ENCODE measurements at regions not wholly inside any gene's neighbourhood (a gene's known extent, or its start where the extent isn't known, plus 50 kb on each side); places are given as distances from the start of the nearest gene placed in this dataset.
"Not testable (repeated sequence)": the region's sequence is repeated elsewhere in the genome, so short reads cannot be mapped to it uniquely, and the experiment has no call there.

DNA sequence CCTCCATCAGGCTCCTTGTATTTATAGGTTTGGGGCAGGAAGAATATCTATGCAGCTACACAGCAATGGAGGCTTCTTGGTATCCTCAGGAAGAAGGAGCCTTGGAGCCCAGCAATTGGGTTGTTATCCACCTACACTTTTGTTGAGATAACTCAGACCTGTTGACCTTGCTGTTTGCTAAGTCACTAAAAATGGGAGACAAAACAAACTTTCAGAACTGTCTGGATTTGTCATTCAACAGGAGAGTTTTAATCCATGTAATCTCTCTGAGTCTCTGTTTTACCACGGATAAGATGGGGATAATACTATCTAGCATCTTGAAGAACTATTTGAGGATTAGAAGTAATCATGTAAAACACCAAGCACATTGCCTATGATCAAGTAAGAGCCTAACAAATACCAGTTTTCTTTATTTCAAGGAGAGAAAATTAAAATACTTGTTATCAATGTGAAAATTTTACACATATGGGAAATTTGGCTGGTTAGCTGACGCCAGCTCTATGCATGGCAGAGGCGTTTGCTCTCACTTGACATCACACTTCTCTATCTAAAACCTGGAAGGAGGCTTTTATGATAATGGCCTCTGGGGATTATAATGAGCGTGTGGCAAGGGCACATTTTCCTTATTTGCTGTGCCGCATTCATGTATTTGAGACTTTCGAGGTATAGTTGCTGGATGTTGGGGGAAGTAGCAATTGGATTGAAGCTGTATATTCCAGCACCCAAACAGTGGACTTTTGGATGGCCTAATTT is 215.6 kb downstream of the PDCD6IP start:
- DNase-seq = no peak

DNA sequence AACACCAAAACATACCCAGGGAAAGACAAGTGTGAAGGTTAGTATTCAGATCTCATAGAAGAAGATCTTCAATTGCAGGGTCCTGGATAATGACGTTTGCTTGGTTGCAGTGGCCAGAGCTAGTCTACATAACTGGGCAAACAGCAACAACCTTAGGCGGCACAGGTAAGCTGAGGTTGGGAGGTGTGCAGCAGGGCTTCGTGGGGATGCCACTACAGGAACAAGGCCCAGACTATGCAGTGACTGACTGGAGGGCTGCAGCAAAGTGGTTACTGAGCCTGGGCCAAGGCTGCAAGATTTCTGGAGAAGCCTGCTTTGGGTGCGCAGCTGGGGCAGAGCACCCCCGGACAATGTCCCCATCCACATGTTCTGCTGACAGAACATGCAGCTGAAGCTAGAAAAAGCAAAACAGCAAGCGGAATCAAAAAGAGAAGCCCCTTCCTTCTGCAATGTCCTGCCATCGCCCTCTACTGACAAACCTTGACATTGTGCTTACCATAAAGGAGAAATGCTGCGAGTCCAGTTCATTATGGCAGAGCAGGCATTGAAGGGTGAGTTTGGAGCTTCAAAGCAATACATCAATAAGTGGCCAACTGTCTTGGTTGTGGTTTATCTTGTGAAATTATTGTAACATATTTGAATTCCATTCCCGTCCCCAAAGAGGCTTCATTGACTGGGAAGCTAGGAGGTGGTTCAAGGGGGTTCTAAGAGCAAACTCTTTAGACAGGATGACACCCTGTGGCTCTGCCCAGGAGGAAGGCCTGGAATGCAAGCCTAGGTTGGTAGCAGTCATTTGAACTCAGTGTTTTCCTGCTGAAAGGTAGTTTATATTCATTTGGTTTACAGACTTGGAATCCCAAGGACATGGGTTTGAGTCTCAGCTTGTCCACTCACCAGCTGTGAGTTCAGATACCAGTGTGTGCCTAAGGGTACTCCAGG is 217.0 kb downstream of the PDCD6IP start:
- DNase-seq = no peak

DNA sequence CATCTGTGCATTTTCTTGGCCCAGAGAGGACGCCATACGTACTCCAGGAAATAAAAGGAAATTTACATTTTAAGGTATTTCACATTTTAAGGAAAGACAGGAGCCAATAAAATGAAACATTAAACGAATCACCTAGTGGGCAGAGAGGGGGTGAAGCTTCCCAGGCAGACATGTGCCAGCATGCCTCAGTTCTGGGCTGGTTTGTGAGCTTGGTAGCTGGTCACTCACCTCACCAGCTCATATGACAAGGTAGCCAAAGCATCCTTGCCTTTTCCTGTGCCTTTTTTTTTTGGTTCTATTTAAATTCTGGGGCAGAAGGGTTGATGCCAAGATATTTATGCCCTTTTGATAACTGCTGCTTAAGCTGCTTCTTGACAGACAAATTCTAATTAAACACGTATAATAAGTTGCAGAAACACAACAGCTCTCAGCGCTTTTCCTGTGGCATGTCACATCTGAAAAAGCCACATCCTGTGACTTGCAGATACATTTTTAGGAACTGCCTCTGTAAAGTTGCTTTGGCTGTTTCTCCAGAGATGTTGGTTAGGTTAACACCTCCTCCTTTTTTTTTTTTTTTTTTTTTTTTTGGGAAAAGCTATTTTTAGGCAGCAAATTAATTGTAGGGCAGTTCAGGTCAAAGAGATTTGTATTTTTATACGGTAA is 218.6 kb downstream of the PDCD6IP start:
- DNase-seq = no peak

DNA sequence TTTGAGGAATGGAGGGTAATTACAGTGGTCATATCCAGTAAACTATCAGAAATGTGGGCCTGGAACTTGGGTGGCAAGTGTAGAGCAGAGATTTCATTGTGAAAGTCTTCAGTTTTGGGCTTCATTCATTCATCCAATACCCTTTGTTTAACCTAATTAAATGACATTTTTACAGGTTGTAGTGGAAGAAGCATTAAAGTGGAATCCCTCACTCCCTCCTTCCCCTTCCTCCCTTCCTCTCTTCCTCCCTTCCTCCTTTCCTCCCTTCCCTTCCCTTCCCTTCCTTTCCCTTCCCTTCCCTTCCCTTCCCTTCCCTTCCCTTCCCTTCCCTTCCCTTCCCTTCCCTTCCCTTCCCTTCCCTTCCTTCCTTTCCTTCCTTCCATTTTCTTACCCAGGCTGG is 219.3 kb downstream of the PDCD6IP start:
- no peak for DNase-seq

DNA sequence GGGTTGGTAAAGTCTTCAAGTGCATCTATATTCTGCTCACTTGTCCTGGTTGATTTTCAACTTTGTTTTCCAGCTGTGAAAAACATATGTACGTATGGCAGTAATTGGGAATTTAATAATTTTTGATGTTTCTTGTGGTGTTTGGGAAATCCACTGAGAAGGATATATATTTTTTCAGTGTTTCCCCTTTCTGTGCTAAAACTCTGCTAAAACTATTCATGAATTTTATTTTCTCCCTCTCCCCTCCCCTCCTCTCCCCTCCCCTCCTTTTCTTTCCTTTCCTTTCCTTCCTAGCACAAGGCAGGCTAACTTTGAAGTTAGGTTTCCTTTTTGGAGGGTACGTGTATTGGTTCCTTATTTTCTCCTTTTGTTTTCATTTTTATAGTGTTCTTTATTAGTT is 220.7 kb downstream of the PDCD6IP start:
- no peak for DNase-seq

DNA sequence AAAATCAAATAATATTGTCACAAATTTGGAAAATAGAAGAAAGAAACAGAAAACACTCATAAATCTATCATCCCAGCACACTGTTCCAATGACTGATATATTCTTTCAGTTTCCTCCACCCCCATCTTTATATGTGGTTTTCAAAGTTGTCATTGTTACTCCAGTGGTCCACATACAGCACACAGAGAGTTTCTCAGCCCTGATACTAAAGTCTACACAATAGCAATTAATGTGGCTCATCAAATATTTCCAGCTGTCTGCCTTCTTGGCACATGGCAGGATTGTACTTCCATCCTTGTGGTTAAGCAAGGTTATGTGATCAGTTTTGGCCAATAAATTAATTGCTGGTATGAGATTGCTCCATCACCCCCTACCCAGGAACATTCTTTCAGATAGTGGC is 221.7 kb downstream of the PDCD6IP start:
- DNase-seq = no peak

DNA sequence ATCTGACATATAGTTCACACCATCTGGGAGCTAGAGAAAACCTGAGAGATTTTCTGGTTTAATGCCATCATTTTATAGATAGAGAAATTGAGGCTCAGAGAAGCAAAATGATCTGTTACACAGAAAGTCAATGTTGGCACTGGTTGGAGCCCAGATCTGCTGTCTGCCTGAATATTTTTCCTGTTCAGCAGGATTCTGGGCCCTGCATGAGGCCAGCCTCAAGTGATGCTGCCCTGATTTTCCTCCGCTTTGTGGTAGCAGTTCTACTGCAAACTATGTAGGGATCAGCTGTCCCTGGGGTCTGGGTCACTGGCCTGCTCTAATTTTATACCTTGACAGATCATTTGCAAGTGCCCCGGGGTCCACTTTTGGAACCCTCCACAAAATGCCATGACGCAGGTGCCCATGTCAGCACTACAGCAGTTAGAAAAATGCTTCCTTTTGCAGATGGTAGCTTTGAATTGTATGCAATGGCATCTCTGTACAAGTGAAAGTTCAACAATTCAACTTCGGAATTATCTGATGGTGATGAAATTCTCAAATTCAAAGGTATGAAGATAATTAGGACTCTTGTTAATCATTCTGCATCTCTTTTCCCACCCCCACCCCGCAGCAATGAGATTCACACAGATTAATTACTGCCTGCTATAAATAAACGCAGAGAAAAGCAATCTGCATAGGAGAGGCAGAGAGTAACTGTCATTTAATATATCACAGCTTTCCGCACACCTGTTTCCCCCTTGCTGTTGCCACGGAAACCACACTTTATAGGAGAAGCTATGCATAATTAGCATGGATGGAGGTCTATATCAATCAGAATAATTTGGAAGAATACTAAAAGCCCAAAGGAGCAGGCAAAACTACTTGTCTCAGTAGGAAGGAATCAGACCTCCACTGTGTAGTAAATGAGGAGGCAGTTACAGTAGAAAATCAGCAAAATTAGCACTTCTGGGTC is 222.6 kb downstream of the PDCD6IP start:
- DNase-seq = no peak

DNA sequence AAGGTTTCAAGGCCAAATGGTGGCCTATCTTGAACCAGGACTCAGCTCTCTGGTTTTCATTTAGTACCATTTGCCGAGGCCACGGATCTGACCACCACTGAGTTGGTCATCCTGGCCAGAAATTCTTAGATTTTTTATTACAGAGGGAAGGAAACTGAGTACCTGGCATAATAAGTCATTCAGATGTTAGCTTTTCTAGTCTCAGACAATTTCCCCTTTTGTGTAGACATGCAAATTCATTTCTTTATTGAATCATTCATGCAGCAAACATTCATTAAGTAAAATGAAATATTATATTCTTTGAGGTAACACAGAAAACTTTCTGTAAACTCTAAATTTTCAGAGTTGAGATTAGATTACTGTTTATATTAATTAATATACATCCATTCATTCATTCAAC is 223.7 kb downstream of the PDCD6IP start:
- DNase-seq = no peak

DNA sequence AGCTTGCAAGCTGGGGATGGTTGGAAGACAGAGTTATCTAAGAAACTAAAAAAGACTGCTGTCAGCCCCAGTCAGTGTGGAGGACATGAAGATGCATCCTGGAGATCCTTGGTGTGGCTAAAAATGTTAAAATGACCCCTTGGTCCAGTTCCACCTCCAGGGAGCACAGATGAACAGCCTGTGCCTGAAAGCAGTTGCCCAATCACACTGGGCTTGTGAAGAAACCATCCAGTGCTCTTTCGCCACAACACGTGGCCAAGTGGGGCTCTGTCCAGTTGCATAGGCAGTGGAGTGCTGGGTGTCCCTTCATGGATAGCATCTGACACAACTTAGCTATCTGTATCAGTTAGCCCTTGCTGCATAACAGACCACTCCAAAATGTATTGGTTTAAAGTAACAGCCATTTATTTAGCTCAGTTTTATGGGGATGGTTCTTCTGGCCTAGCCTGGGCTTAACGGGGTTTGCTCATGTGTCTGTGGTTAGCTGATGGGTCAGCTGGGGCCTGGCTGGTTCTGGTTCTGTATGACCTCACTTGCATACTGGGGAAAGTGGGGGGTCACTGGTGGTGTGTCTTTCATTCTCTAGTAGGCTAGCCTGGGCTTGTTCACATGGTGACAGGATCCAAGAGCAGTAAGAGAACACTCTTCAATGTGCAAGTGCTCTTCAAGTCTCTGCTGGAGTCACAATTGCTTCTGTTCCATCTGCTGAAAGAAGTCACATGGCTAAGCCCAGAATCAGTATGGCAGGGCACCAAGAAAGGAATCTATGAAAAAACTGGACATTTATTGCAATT is 226.2 kb downstream of the PDCD6IP start:
- no peak for DNase-seq

DNA sequence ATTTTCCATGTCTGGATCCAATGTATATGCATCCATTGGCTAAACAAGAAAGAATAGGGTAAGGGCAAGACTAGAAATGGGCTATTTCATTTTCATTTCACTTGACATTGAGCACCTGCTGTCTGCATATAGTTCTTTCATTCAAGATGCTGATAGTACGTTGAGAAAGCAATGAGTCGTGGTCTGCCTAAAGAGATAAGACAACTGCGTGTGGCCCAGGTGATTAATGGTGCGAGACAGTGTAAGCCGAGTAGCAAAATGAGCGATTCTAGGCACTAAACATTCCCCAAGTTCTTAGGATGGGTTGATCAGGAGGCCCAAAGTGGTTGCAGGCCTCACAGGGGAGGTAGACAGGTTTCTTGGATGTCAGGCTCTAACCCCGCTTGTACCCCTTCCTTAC is 235.4 kb downstream of the PDCD6IP start:
- no peak for DNase-seq

DNA sequence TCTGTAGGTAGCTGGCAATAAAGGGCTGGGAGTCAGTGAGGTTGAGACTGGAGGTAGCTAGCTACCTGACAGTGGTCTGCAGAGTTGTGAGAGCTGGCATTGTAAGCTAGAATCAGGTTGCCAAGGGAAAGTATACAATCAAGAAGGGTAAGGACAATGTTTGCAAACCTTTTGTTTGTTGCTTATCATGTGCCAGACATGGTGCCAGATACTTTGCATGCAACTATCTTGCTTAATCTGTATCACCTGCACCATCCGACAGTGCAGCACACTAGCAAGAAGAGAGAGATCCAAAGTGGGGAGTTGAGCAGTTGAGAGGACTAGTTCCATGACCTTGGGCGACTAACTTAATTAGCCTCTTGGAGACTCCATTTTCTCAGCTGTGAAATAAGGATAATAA is 236.4 kb downstream of the PDCD6IP start:
- no peak for DNase-seq

DNA sequence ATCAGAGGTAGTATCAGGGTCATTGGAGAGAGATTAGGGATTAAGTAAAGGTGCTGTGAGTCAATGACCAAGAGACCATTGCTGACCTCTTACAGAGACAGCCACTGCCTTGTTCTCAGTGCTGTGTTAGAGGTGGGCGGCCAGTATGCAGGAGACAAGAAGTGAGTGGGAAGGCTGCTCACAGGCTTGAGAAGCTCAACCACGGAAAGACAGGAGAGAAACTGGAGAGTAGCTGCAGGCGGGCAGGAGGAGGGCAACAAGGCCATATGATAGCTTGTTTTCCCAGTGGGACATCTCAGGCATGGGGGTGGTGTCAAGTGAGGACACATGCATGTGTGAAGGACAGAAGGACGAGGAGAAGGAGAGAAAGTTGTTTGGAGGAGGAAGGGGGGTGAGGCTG is 237.3 kb downstream of the PDCD6IP start:
- no peak for DNase-seq

DNA sequence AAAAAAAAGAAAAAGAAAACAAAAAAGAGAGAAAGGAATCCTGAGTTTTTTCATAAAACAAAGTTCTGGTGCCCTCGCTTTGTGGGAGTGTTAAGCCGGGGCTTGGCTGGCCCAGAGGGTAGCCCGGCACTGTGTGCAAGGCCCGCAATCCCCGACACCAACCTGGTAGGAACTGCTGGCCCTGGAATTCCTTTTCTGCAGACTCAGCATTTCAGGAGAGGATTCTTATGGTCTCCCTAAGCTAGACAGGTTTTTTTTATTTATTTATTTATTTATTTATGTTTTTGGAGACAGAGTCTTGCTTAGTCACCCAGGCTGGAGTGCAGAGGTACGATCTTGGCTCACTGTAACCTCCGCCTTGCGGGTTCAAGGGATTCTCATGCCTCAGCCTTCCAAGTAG is 238.8 kb downstream of the PDCD6IP start:
- DNase-seq = no peak

DNA sequence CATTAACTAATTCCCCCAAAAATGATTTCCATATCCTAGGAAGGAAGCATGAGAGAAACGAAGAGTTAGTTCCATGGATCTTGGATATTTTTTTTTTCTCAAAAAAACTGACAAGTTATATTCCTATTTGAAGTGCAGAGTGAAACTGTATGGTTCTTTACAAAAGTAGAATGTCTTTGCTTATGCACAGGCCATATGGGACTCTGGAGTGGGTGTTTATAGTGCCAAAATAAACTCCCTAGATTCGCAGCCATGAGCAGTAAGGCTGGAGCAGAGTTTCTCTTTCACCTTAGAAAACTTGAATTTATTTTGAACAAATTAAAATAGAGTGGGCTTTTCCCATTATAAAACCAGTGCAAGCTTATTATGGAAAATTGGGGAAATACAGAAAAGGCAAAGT is 239.7 kb downstream of the PDCD6IP start:
- DNase-seq = no peak

DNA sequence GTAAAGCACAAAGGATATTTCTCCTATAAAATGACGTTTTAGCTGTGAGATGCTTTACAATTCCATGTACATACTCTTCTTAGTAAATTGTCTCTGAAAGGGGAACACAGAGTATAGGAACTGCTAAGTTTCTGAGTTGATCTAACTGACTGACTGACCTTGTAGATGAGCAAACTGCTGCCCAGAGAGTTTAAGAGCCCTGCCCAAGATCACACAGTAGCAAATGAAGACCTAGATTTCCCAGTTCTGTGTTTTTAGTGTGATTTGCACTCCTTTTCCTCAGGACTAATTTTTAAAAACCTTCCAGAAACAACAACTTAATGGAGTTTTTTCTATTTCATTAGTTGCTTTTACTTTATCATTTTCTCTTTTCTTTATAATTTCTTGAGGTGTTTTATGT is 247.7 kb downstream of the PDCD6IP start:
- DNase-seq = no peak

DNA sequence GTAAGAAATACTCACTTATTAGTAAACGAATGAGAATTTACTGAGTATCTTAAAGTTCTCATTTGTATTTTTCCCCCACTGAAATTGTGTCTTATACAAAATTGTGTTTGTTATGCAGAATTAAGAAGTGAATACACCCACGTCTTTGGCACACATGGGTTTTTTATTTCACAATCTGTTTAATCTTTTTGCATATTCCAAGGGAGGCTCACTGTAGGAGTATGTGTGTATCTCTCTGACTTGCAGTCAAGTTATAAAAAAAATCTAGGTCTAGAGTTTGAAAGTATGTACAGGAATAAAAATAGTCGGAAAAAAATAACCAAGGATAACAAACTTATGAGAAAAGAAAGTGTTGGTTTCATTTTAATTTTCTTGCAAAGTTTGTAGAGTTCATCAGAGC is 255.2 kb downstream of the PDCD6IP start:
- no peak for DNase-seq

DNA sequence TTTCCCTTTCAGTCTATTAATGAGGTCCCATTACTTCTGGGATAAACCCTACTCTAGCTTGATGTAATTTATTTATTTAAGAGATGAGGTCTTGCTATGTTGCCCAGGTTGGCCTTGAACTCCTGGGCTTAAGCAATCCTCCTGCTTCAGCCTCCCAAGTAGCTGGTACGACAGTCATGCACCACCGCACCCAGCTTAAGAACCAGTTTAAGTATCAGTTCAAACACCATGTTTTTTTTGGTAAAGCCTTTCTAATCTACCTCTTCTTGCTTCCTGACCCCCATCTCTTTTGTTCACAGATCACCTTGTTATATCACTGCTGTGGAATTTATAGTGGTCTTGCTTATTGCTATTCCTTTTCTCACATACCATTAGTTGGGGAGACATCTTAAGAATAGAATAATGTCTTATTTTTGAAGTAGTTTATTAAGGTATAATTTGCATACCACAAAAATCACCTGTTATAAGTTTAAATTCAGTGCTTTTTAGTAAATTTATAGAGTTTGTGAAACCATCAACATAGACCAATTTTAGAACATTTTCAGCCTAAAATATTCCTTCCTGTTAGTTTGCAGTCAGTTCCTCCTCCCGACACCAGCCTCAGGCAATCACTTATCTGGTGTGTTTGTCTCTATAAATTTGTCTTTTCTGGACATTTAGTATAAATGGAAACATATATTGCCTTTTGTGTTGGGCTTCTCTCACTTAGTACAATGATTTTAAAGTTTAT is 257.9 kb downstream of the PDCD6IP start:
- no peak for DNase-seq

DNA sequence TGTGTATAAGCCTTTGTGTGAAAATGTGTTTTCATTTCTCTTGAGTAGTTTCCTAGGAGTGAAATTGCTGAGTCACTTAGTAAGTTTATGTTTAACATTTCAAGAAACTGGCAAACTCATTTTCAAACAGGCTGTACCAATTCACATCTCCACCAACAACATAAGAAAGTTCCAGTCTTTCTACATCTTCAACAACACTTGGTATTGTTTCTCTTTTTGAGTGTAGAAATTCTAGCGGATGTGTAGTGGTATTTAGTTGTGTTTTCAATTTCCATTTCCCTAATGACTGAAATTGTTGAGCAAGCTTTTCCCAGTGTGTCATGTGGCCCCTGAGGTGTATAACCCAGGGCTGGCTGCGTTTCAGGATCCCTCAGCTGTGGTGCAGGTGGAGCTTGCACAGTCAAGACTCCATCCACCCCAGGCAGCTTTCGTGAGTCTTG is 258.5 kb downstream of the PDCD6IP start:
- no peak for DNase-seq

DNA sequence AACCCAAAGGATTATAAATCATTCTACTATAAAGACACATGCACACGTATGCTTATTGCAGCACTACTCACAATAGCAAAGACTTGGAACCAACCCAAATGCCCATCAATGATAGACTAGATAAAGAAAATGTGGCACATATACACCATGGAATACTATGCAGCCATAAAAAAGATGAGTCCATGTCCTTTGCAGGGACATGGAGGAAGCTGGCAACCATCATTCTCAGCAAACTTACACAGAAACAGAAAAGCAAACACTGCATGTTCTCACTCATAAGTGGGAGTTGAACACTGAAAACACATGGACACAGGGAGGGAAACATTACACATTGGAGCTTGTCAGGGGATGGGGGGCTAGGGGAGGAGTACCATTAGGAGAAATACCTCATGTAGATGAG is 262.6 kb downstream of the PDCD6IP start:
- DNase-seq = not testable (repeated sequence)

DNA sequence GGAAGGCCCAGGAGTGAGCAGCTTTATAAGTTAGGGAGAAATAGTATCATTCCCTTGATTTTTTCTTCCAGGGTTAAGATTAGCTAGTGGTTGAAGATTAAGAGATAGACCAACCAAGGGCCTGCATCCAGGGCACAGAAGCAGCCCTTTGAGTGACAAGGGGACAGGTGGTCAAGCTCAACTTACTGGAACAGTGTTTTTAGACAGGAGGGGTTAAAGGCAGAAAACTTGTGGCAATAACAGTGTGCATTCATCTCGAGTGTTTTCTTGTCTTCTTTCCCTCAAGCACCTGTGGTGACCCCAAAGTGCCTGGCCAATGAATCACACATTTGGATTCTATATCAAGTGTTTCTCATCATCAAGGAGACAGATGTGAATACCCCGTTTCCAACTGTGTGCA is 267.5 kb downstream of the PDCD6IP start:
- no peak for DNase-seq

DNA sequence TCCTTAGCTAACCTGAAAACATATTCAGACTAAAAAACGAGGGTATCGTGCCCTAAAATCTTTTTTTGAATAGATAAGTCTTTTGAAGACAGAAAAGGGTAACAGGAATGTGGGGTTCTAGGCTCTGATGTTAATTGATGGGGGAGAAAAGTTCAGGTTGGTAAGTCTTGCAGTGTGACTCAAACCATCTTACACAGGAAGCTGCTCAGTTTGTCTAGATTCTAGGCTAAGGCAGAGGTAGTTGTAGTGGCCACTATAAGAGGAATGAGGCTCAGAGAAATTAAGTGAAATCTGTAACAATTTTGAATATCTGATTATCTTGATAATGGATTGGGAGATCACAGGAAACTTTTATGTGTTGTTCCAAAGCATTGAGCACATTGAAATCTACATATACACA is 267.9 kb downstream of the PDCD6IP start:
- no peak for DNase-seq
